ENCODE measurements at regions not wholly inside any gene's neighbourhood (a gene's known extent, or its start where the extent isn't known, plus 50 kb on each side); places are given as distances from the start of the nearest gene placed in this dataset.

GRCh38 chr12:67014642-67015041 is 254.5 kb upstream of the CAND1 start:
- Histone ChIP-seq H3K9me3 (ENCODE audit: low read length) (no peaks in the 10 kb centered on the region), H2AFZ (ENCODE audit: low read depth, low read length) (no peak overlapping the region), H3K36me3 (ENCODE audit: insufficient read depth, low read length) (no peaks in the 10 kb centered on the region), H3K4me3 (ENCODE audit: low read length) (no peak overlapping the region), H3K4me2 (ENCODE audit: low read length) (no peak overlapping the region), H3F3A (ENCODE audit: insufficient read depth, low read length, poor library complexity, severe bottlenecking) (no peaks in the 10 kb centered on the region), H3K27me3 (ENCODE audit: insufficient read depth, low read depth, low read length) (no peaks in the 10 kb centered on the region), H3K9me2 (ENCODE audit: insufficient read depth, low read length) (no peaks in the 10 kb centered on the region), H3K27ac (ENCODE audit: low read length) (no peak overlapping the region), H3K79me2 (replicated peaks; ENCODE audit: insufficient read depth, low read length) (peaks cover 6% of the 10 kb centered on the region), H3K9ac (ENCODE audit: low read length) (no peak overlapping the region), H4K20me1 (ENCODE audit: insufficient read depth) (no peaks in the 10 kb centered on the region)
- no peak for TF ChIP-seq SMC3 (conservative IDR thresholded peaks at IDR 0.05; ENCODE audit: poor library complexity)

DNA sequence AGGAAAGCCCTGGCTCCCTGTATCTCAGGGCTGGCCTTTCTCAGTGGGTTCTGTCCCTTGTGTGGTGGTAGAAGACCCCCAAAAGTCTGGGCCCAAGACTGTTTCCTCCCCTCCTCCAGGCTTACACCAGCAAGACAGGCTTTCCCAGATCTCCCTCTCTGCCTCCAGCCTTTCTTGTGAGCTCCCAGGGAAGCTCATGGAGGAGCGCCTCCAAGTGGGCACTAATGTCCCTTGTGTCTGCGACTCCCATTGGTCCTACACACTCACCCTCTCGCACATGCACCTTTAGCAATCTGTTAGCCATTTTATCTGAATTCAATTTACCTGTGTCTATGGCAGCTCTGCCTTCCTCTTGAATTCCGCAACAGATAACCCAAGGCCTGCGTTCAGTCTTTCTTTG is 251.1 kb upstream of the CAND1 start:
- H3K9me3 ChIP-seq (ENCODE audit: low read length): no peaks in the 10 kb centered on the region
- no peak overlapping the region for H3K27ac ChIP-seq (ENCODE audit: low read length)
- H3K4me3 ChIP-seq (ENCODE audit: low read length): no peak overlapping the region
- no peak overlapping the region for H3K4me2 ChIP-seq (ENCODE audit: low read length)
- no peaks in the 10 kb centered on the region for H4K20me1 ChIP-seq (ENCODE audit: insufficient read depth)
- no peaks in the 10 kb centered on the region for H3K9me2 ChIP-seq (ENCODE audit: insufficient read depth, low read length)
- H3K27me3 ChIP-seq (ENCODE audit: insufficient read depth, low read depth, low read length): no peaks in the 10 kb centered on the region
- H3F3A ChIP-seq (ENCODE audit: insufficient read depth, low read length, poor library complexity, severe bottlenecking): no peaks in the 10 kb centered on the region
- TF ChIP-seq EZH2 (IDR thresholded peaks at IDR 0.05; ENCODE audit: borderline replicate concordance, insufficient read depth, low read length, poor library complexity, severe bottlenecking) (no peak), MXI1 (conservative IDR thresholded peaks at IDR 0.05; ENCODE audit: poor library complexity, severe bottlenecking) (no peak)
- H2AFZ ChIP-seq (ENCODE audit: low read depth, low read length): no peak overlapping the region
- H3K9ac ChIP-seq (ENCODE audit: low read length): no peak overlapping the region
- H3K36me3 ChIP-seq (ENCODE audit: insufficient read depth, low read length): no peaks in the 10 kb centered on the region
- no peaks in the 10 kb centered on the region for H3K79me2 ChIP-seq (replicated peaks; ENCODE audit: insufficient read depth, low read length)

DNA sequence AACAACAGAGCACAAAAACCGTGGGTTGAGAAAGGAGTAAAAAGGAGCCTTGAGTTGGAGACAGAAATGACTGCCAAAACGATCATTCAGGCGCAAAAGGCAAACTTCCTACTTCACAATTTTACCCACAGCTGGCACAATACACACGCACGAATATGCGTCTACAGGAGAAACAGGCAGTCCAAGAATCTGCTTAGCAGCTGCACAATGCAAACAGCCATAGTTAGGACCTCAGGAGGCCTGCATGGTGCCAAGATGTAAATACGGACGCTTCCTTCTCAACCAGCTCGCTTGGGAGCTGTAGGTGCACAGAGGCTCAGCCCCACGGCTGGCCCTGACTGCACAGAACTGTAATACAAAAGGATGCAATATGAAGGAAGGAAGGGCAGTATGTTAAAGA is 250.1 kb upstream of the CAND1 start:
- Histone ChIP-seq H3K9me3 (ENCODE audit: low read length) (no peaks in the 10 kb centered on the region), H3K9ac (ENCODE audit: low read length) (no peak overlapping the region), H4K20me1 (ENCODE audit: insufficient read depth) (no peaks in the 10 kb centered on the region), H3K9me2 (ENCODE audit: insufficient read depth, low read length) (no peaks in the 10 kb centered on the region), H2AFZ (ENCODE audit: low read depth, low read length) (no peak overlapping the region), H3K27me3 (ENCODE audit: insufficient read depth, low read depth, low read length) (no peaks in the 10 kb centered on the region), H3K4me2 (ENCODE audit: low read length) (no peak overlapping the region), H3K27ac (ENCODE audit: low read length) (no peak overlapping the region), H3F3A (ENCODE audit: insufficient read depth, low read length, poor library complexity, severe bottlenecking) (no peaks in the 10 kb centered on the region), H3K4me3 (ENCODE audit: low read length) (no peak overlapping the region), H3K36me3 (ENCODE audit: insufficient read depth, low read length) (peaks cover 3% of the 10 kb centered on the region), H3K79me2 (replicated peaks; ENCODE audit: insufficient read depth, low read length) (no peaks in the 10 kb centered on the region)
- TF ChIP-seq TAF1 (IDR thresholded peaks at IDR 0.05; ENCODE audit: low read depth) (no peak), POLR2AphosphoS5 (IDR thresholded peaks at IDR 0.05) (no peak), SMC3 (conservative IDR thresholded peaks at IDR 0.05; ENCODE audit: poor library complexity) (no peak), MXI1 (conservative IDR thresholded peaks at IDR 0.05; ENCODE audit: poor library complexity, severe bottlenecking) (no peak), EP300 (conservative IDR thresholded peaks at IDR 0.05; ENCODE audit: poor library complexity, severe bottlenecking) (no peak), REST (IDR thresholded peaks at IDR 0.05; ENCODE audit: borderline replicate concordance) (no peak), EZH2 (IDR thresholded peaks at IDR 0.05; ENCODE audit: borderline replicate concordance, insufficient read depth, low read length, poor library complexity, severe bottlenecking) (no peak), RAD21 (conservative IDR thresholded peaks at IDR 0.05) (no peak)
- TF ChIP-seq, protein P1, sequence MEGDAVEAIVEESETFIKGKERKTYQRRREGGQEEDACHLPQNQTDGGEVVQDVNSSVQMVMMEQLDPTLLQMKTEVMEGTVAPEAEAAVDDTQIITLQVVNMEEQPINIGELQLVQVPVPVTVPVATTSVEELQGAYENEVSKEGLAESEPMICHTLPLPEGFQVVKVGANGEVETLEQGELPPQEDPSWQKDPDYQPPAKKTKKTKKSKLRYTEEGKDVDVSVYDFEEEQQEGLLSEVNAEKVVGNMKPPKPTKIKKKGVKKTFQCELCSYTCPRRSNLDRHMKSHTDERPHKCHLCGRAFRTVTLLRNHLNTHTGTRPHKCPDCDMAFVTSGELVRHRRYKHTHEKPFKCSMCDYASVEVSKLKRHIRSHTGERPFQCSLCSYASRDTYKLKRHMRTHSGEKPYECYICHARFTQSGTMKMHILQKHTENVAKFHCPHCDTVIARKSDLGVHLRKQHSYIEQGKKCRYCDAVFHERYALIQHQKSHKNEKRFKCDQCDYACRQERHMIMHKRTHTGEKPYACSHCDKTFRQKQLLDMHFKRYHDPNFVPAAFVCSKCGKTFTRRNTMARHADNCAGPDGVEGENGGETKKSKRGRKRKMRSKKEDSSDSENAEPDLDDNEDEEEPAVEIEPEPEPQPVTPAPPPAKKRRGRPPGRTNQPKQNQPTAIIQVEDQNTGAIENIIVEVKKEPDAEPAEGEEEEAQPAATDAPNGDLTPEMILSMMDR (IDR thresholded peaks at IDR 0.05; ENCODE audit: poor library complexity, severe bottlenecking): no peak
